Hepatocyte (in vitro differentiated cells): ENCODE measurements at regions not wholly inside any gene's neighbourhood (a gene's known extent, or its start where the extent isn't known, plus 50 kb on each side); places are given as distances from the start of the nearest gene placed in this dataset.

Source experiments
- EZH2 ChIP-seq: fragments of 200-600 bp; sonication (generic); IDR thresholded peaks from 2 replicates; pipeline ENCODE4 v1.6.1; 2016; ENCODE audit warnings: antibody characterized with exemption, mild to moderate bottlenecking, borderline replicate concordance
- EZH2phosphoT487 ChIP-seq: fragments of 200-600 bp; sonication (generic); IDR thresholded peaks from one replicate; pipeline ENCODE4 v1.6.1; 2018; ENCODE audit warnings: antibody characterized with exemption, mild to moderate bottlenecking, low read depth, moderate library complexity; ENCODE audit not compliant: unreplicated experiment, severe bottlenecking
- TF ChIP-seq, protein P1 (sequence below): fragments of 200-600 bp; sonication (generic); IDR thresholded peaks from 2 replicates; pipeline ENCODE4 v1.5.1; 2016; ENCODE audit warnings: antibody characterized with exemption, mild to moderate bottlenecking; ENCODE audit not compliant: poor library complexity

DNA sequence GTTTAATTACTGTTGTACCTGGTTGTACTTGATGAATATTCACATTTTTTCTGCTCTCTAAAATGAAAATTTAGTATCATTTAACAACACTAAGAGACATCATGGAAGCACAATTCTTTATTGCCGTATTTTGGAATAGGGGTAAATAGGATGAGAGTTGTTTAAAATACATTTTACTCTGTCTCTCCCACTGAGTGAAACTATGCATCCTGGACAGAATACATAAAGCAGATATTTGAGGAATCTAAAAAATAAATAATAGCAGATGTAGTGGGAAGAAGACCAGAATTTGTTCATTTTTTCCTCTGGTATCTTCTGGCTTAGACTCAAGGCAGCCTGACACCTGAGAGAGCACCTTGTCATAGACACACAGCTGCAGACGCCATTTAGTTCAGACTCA, 119.1 kb upstream of the AHI1 start:
- TF ChIP-seq, protein P1, sequence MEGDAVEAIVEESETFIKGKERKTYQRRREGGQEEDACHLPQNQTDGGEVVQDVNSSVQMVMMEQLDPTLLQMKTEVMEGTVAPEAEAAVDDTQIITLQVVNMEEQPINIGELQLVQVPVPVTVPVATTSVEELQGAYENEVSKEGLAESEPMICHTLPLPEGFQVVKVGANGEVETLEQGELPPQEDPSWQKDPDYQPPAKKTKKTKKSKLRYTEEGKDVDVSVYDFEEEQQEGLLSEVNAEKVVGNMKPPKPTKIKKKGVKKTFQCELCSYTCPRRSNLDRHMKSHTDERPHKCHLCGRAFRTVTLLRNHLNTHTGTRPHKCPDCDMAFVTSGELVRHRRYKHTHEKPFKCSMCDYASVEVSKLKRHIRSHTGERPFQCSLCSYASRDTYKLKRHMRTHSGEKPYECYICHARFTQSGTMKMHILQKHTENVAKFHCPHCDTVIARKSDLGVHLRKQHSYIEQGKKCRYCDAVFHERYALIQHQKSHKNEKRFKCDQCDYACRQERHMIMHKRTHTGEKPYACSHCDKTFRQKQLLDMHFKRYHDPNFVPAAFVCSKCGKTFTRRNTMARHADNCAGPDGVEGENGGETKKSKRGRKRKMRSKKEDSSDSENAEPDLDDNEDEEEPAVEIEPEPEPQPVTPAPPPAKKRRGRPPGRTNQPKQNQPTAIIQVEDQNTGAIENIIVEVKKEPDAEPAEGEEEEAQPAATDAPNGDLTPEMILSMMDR, result no peak
- TF ChIP-seq EZH2 (no peak), EZH2phosphoT487 (no peak)
